ENCODE measurements at regions not wholly inside any gene's neighbourhood (a gene's known extent, or its start where the extent isn't known, plus 50 kb on each side); places are given as distances from the start of the nearest gene placed in this dataset.

DNA sequence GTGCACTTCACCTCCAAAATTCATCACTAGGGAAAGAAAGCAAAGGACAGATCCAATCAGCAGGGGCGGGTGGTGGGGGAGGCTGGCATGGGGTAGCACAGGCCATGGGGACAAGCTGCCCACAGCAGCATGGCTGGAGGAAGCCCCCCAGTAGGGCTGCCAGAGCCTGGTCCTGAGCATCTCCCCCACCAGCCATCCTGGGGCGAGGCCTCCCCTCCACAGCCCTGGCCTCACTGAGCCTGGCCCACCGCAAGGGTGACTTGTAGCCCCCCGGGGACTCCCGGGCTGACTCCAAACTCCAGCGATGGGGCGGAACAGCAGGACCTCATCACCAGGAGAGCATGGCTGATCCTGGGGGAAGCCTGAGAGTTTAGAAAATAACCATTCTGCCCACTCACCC lies 92.4 kb upstream of the TCERG1L start:
- TF ChIP-seq, protein P1, sequence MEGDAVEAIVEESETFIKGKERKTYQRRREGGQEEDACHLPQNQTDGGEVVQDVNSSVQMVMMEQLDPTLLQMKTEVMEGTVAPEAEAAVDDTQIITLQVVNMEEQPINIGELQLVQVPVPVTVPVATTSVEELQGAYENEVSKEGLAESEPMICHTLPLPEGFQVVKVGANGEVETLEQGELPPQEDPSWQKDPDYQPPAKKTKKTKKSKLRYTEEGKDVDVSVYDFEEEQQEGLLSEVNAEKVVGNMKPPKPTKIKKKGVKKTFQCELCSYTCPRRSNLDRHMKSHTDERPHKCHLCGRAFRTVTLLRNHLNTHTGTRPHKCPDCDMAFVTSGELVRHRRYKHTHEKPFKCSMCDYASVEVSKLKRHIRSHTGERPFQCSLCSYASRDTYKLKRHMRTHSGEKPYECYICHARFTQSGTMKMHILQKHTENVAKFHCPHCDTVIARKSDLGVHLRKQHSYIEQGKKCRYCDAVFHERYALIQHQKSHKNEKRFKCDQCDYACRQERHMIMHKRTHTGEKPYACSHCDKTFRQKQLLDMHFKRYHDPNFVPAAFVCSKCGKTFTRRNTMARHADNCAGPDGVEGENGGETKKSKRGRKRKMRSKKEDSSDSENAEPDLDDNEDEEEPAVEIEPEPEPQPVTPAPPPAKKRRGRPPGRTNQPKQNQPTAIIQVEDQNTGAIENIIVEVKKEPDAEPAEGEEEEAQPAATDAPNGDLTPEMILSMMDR (conservative IDR thresholded peaks at IDR 0.05; ENCODE audit: low read depth, low read length): no peak
- TF ChIP-seq EZH2 (IDR thresholded peaks at IDR 0.05; ENCODE audit: borderline replicate concordance, low read depth, low read length, poor library complexity, severe bottlenecking): no peak
